ENCODE measurements at regions not wholly inside any gene's neighbourhood (a gene's known extent, or its start where the extent isn't known, plus 50 kb on each side); places are given as distances from the start of the nearest gene placed in this dataset.
"Not testable (repeated sequence)": the region's sequence is repeated elsewhere in the genome, so short reads cannot be mapped to it uniquely, and the experiment has no call there.

DNA sequence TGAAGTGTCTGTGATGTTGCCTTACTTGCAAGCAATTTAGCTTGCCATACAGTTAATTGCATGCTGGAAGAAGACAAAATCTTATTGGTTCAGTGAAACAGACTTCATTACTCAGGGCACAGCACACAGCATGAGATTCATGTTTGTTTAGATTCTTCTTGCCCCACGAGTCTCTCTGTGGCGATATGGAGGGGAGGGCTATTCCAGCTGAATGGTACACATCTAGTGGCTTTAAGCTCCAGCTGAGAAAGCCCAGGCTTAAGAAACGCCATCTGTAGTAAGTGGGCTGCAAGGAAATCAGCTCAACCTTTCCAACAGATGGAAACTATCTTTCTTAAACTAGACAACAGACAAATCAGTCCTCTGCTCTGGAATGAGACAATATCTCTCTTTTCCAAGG is 1022.0 kb downstream of the NCAM2 start:
- DNase-seq (ENCODE audit: low spot score), result no peak

DNA sequence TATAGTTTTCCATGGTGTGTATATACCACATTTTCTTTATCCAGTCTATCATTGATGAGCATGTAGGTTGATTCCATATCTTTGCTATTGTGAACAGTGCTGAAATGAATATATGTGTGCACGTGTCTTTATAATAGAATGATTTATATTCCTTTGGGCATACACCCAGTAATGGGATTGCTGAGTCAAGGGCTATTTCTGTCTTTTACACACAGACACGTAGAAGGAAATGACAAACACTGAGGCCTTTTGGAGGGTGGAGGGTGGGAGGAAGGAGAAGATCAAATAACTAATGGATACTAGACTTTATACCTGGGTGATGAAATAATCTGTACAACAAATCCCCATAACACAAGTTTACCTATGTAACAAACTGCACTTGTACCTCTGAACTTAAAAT is 1025.7 kb downstream of the NCAM2 start:
- not testable (repeated sequence) for DNase-seq (ENCODE audit: low spot score)

DNA sequence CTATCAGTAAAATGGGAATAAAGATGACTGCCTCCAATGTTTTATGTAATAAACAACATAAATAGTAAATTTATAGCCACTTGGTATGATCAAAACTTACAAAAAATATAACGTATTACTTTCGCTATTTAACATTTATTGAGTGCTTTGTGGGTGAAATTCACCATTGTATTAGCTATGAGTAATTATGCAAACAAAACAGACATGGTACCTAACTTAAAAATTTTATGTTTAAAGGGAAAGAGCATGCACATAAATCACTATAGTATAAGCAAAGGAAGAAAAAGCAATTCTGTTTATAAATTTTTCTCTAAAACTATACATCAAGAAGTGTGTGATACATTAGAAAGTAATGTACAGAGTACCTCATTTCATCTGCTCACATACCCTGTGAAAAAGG is 1046.2 kb downstream of the NCAM2 start:
- DNase-seq (ENCODE audit: low spot score), result no peak

DNA sequence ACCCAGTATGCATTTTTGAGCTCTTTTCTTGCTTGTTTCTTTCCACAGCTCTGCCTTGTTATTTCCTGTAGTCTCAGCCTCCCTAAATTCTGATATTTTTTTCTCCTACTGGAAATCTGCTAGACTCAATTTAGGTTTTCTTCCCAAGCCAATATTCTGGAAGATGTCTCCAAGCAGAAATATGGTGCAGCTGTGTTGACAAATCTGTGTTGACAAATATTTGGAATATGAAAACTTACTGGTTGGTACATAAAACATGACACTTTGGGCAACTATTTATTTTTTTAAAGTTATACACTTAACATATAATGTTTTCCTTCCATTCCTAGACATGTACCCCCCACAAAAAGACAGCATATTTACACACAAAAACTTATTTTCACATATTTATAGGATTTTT is 1048.4 kb downstream of the NCAM2 start:
- no peak for DNase-seq (ENCODE audit: low spot score)

DNA sequence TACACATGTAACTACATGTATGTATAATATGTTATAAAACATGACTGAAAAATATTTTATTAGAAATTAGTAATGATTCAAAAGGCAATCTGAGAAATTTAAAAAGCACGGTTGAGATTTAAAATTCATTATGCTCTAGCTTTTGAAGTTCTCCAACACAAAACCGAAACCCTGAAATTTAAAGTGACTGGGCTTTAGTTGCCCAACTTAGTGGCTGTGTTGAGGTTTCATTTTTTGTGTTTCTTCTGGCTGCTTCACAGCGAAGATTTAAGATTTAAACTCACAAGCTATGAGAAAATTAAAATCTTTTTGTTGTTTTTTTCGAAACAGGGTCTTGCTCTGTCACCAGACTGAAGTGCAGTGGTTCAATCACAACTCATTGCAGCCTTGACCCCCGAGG is 1058.7 kb downstream of the NCAM2 start:
- no peak for DNase-seq (ENCODE audit: low spot score)

DNA sequence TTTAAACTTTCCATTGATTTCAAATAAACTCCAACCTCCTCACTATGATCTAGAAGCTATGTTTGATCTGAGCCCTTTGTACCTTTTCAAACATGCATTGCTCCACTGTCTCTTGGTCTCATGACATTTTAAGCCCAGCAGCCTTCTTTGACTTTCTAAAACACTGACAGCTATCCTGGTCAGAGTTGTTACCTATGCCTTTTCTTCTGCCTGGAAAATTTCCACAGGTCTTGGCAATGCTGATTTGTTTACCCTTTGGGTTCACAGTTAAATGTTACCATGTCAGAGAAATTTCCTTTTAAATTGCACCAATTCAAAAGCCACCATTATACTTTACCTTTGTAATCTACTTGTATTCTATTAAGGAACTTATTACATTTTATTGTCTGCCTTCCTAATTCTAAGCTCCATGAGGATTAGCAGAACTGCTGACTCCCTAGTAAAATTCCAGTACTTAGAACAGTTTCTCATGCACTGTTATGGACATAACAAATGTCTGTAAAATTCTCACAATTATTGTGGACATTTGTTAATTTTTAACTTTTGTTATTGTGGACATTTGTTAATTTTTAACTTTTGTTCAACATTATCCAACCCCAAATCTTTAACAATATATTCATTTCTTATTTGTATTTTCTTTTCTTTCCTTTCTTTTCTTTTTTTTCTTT is 1064.4 kb downstream of the NCAM2 start:
- DNase-seq (ENCODE audit: low spot score), result no peak

DNA sequence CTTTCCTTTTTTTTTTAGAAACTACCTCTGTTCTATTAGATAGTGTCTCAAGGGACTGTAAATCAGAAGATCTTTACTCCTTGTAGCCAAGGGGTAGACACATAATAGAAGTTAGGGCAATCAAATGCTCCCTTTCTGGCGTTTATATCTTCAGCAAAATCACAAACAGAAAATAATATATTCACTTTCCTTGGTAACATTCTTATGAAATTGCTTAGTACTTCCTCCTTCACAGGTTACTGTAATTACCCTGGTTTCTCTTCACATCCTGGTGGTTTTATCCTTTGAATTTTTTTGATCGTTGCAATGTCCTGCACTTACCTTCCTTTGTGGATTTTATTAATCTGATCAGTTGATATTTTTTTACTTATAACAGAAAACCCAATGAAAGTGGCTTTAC is 1064.9 kb downstream of the NCAM2 start:
- DNase-seq (ENCODE audit: low spot score), result no peak

DNA sequence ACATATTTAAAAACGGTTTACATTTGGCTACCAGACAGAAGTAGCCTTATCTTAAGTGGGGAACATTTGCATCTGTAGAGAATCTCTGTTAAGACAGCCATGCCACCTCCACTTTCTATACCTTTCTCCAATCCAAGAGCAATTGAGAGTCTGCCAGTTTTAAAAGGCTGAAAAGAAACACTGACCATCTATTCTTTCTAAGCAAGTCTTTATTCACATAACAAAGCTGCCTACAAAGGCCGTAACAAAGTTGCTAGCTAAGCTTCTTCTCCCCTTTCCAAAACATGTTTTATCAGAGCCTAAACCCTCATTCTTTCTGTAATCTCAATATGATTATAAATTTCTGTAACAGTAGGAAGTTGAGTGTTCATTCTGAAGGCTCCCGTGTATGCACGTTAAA is 1078.3 kb downstream of the NCAM2 start:
- no peak for DNase-seq (ENCODE audit: low spot score)

DNA sequence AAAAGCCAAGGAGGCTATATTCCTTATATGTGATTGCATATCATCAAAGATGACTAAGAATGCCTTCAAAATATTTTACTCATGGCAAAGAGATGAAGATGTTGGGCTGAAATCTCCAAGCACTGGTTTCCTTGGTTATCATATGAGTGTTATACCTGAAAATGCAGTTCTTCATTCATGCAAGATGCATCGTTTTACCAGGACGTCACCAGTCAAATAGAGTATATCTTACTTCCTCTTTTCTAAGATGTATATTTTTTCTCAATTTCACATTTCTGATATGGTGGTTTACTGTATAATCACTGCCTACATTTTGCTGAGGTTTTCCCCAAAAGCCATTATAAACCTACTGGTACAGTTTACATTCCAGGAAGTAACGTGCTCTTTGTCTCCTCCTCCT is 1085.7 kb downstream of the NCAM2 start:
- no peak for DNase-seq (ENCODE audit: low spot score)

DNA sequence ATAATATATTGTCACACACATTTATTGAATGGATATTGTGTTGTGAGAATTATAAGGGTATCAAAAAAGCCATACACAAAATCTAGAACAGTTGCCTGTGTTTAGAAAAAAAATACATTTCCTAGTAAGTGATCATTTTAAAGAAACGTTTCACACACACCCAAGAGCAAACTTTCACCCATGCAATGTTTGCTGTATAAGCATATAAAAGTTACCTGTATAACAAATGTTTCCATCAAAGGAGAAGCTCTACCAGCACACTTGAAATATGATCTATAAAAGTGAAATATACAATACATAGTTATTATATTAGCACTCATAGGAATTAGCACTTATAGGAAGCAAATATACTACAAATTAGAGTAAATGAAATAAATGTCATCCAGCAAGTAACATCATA is 1098.1 kb downstream of the NCAM2 start:
- DNase-seq (ENCODE audit: low spot score), result no peak

DNA sequence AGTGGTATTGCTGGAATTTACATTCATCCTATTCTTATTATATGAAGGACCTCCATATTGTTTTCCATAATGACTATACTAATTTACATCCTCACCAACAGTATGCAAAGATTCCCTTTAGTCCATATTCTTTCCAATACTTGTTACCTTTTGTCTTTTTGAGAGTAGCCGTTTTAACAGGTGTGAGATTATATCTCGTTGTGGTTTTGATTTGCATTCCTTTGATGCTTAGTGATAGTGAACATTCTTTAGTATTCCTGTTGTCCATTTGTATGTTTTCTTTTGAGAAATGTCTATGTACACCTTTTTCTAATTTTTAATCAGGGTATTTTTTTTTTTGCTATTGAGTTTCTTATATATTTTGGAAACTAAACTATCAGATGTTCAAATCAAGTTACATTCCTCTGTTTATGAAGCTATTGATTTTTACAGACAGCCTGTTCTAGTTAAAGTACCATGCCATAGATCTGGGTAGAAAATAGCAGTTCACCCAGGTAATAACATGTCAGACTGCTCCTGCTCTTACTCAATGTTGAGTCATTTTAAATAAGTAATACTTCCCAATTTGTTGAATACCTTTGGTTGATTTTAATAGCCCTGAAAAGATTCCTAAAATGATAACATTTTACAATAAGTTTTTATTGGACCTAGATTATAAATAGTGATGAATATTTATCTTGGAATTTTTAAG is 1108.7 kb downstream of the NCAM2 start:
- no peak for DNase-seq (ENCODE audit: low spot score)

DNA sequence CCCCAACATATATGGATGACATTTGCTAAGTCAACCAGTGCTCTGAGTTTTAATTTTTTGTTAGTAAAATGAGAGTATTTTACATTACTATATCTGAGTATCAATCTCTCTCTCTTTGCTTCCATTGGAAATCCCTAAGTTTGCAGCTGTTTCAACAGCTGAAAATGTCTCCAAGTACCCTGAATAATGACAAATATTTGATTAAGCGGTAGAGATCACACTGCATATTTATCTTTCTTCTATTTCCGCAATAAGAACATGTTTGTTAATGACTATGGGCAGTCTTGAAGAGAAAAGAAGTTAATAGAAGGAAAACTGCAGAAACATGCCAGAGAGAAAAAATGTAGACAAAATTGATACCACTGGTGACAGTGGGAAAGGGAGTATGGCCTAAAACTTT is 1117.5 kb downstream of the NCAM2 start:
- no peak for DNase-seq (ENCODE audit: low spot score)

DNA sequence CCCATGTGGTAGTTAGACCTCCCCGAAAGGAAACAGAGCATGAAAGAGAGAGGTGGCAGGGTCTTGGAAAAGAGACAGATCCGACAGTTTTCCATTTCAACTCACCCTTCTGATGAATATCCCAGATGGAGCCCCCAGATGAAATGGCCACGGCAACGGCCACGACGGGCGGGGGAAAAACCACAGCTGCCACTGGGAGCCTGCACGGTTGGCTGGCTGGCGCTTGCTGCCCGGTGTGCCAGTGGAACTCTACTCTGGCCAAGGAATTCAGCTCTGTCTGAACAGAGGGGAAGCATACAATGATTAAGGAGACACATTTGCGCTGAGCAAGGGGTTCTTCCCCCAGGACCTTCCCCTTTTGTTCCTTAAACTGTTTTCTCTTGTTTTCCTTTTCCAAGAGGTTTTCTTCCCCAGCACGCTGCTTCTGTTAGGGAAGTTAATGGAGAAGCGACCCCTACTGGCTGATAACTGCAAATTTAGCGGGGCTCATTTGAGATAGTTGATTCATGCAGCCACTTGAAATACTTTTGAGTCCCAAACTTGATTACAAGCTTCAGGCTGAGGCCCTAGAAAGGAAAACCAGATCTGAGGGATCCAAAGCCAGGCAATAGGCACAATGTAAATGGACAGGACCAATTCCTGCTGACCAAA is 1122.5 kb downstream of the NCAM2 start:
- no peak for DNase-seq (ENCODE audit: low spot score)

DNA sequence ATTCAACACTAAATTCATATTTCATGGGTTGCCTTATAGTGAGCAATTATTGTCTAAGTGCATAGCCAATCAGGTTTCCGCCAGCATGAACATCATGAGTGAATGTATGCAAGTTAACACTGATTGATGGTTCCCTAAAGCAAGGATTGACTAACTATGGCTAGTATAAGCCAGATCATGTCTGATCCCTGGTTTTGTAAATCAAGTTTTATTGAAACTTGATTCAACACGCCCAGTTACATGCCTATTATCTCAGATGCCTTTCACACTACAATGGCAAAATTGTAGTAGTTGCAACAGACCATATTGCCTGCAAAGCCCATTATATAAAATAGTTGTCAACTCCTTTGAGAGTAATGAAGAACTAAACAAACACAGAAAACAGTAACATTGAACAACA is 1127.4 kb downstream of the NCAM2 start:
- no peak for DNase-seq (ENCODE audit: low spot score)

DNA sequence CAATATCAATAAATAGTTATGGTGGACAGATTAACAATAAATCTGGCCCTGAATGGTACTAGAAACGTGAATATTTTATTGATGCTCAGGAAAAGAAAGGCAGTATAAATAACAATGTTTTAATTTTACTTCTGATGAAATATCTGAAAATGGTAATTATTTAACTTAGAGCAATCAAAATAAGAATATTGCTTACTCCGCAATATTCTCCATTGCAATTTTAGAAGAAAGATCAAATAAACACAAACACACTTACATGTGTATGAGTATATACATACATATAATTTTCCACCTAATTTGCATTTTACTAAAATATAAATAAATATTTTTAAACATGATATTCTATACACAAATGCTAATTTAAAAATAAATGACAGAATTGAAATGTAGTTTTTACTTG is 1130.5 kb downstream of the NCAM2 start:
- DNase-seq (ENCODE audit: low spot score), result no peak

DNA sequence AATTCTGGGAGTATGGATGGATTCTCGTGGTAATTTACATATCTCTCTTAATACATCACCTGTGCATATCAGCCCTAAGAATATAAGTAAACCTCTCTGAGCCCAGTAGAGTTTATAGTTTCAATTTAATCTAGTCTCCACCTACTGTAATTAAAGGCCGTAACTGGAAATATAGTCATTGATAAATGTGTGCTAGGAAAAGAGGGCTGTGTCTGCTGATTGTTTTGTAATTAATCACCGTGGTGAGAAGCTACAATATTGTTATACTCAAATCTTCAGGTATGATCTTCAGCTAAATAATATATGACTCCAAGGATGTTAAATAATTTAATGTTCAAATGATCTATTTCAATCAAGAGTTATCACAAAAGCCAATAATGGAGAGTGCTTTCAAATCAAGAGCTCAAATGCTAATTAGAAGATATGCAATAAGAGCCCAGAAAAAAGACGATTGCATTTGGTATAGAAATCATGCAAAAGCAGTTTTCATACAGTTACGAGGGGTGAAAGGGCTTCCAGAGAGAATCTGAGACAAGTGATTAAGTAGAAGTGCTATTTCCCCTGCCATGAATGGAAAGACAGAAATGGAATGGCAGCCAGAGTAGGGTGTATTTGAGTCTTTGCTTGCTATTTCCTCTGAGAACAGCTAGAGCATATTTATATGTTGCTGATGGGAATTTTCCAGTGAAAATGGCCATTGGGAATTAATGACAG is 1134.3 kb downstream of the NCAM2 start:
- DNase-seq (ENCODE audit: low spot score), result no peak

DNA sequence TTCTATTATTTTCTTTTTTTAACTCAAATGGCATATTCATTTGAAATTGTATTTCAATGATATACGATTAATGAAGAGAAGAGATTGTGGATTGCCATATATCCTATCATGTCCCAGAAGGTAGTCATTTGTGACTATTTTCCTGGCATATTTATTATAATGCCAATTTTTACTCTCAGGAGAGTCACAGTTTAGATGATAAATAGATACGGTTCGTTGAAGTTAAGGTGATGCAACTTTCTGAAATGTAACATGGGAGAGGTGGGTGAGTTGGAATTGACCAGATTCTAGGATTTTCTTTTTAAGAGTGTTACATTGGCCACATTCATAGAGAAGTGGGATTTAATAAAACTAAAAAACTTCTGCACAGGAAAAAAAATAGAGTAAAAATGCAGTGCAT is 1138.5 kb downstream of the NCAM2 start:
- no peak for DNase-seq (ENCODE audit: low spot score)

DNA sequence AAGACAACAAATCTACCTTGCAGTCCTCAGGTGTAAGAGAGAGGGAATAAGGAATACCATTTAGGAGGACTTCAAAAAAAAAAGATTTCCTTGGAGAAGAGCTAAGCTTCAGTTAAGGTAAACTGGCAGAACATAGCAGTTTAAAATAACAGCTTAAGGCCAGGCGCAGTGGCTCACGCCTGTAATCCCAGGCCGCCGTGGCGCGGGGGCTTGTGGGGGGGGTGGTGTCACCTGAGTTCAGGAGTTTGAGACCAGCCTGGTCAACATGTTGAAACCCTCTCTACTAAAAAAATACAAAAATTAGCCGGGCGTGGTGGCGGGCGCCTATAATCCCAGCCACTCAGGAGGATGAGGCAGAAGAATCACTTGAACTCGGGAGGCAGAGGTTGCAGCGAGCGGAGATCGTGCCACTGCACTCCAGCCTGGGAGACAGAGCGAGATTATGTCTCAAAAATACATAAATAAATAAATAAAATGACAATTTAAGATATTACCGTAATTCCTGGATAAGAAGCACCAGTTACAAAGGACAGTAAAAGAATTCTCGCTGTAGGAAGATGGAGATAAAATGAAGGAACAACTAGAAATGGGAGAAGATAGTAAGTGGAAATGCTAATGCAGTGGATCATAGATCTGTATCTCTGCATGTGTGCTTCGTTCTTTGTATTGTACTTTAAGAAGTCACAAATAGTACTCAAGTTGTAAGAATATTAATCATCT is 1140.2 kb downstream of the NCAM2 start:
- no peak for DNase-seq (ENCODE audit: low spot score)

DNA sequence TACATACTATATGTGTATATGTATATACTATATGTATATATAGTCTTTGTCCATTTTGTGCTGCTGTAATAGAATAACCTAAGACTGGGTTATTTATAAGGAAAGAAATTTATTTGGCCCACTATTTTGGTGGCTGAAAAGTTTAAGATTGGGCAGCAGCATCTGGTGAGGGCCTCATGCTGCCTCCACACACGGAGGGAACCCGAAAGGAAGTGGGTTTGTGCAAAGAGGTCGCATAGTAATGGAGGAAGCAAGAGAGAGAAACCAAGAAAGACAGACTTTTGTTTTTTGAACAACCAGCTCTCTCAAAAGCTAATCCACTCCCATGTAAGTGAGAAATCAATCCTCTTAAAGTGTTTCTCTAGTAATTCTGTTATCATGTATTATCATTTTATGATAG is 1147.3 kb downstream of the NCAM2 start:
- no peak for DNase-seq (ENCODE audit: low spot score)

DNA sequence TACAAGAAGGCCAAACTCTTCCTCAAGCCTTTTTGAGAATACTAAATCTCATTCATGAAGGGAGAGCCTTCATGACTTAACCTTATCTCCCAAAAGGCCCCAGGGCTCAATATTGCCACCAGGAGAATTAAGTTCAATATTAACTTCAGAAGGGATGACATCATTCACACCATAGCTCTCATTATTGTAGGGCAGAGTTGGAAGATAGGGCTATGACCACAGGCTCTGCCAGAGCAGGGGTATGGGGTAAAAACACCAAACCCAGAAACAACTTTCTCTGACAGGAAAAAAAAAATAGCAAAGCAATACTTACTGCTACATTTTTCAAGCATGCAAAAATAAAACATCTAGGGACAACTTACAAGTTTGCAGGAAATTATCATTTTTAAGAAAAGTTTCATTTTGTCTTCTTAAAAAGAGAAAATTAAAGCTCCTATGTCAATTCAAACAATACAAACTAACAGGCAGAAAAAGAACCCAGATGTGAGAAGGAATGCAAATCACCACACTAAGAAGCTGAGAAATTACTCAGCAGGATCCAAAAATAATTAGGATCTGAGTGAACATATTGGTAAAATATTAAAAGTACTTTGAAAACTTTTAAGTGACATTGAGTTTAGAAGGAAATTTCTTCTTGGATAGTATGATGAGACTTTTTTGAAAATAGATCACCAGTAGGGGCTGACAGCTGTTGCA is 1156.5 kb downstream of the NCAM2 start:
- DNase-seq (ENCODE audit: low spot score), result no peak

DNA sequence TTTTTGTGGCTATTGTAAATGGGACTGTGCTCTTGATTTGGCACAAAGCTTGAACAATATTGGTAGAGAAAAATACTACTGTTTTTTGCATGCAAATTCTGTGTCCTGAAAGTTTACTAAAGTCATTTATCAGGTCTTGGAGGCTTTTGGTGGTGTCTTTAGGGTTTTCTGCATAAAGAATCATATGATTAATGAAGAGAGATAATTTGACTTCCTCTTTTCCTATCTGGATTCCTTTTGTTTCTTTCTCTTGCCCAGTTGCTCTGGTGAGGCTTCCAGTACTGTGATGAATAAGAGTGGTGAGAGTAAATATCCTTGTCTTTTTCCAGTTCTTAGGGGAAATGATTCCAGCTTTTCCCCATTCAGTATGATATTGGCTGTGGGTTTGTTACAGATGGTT is 1166.7 kb downstream of the NCAM2 start:
- DNase-seq (ENCODE audit: low spot score), result no peak

DNA sequence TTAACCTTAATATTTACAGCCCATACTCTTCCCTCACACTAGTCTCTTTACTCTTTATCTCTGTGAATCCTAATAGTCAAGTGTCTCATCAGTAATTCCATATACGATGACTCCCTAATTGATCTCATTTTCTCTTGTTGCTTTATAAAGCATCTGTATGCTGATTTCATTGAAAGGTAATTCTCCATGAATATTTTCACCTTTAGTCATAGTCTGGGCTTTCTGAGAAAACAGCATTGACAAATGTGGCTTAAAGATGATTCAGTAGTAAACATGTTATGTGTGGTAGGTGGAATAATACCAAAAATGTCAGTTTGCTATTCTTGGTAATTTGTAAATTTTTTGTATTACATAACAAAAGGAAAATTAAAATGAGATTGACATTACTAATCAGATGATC is 1176.5 kb downstream of the NCAM2 start:
- no peak for DNase-seq (ENCODE audit: low spot score)
